HL-60 (cell line): ENCODE measurements at regions not wholly inside any gene's neighbourhood (a gene's known extent, or its start where the extent isn't known, plus 50 kb on each side); places are given as distances from the start of the nearest gene placed in this dataset.

ENCODE experiments used
- TF ChIP-seq, protein P1 (sequence below): IDR thresholded peaks from one replicate; pipeline ENCODE4 v1.5.1; 2011; ENCODE audit warnings: low read length, control low read depth, inconsistent platforms; ENCODE audit not compliant: insufficient read depth
- TF ChIP-seq, protein P2 (sequence below): IDR thresholded peaks from 2 replicates; pipeline ENCODE4 v1.6.1; 2012; ENCODE audit warnings: low read depth; ENCODE audit not compliant: insufficient replicate concordance

DNA sequence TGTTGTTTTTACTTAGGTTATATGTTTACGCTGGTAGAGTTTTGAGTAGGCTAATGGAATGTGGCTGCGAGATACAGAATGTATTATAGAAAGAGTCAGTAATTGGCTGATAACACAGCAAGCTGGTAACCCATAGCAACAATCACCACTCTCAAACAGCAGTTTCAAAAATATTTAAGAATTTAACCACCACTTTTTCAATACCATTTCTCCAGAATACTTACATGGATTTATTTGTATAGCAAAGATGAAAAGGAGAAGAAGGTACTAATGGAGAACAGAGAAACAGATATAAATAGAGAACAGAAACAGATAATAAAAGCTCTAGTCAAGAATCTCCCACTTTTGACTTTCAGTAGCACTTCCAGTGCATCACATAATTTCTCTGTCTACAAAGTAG is 188.3 kb upstream of the SLC39A10 start:
- TF ChIP-seq, protein P1, sequence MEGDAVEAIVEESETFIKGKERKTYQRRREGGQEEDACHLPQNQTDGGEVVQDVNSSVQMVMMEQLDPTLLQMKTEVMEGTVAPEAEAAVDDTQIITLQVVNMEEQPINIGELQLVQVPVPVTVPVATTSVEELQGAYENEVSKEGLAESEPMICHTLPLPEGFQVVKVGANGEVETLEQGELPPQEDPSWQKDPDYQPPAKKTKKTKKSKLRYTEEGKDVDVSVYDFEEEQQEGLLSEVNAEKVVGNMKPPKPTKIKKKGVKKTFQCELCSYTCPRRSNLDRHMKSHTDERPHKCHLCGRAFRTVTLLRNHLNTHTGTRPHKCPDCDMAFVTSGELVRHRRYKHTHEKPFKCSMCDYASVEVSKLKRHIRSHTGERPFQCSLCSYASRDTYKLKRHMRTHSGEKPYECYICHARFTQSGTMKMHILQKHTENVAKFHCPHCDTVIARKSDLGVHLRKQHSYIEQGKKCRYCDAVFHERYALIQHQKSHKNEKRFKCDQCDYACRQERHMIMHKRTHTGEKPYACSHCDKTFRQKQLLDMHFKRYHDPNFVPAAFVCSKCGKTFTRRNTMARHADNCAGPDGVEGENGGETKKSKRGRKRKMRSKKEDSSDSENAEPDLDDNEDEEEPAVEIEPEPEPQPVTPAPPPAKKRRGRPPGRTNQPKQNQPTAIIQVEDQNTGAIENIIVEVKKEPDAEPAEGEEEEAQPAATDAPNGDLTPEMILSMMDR: no peak
- TF ChIP-seq, protein P2, sequence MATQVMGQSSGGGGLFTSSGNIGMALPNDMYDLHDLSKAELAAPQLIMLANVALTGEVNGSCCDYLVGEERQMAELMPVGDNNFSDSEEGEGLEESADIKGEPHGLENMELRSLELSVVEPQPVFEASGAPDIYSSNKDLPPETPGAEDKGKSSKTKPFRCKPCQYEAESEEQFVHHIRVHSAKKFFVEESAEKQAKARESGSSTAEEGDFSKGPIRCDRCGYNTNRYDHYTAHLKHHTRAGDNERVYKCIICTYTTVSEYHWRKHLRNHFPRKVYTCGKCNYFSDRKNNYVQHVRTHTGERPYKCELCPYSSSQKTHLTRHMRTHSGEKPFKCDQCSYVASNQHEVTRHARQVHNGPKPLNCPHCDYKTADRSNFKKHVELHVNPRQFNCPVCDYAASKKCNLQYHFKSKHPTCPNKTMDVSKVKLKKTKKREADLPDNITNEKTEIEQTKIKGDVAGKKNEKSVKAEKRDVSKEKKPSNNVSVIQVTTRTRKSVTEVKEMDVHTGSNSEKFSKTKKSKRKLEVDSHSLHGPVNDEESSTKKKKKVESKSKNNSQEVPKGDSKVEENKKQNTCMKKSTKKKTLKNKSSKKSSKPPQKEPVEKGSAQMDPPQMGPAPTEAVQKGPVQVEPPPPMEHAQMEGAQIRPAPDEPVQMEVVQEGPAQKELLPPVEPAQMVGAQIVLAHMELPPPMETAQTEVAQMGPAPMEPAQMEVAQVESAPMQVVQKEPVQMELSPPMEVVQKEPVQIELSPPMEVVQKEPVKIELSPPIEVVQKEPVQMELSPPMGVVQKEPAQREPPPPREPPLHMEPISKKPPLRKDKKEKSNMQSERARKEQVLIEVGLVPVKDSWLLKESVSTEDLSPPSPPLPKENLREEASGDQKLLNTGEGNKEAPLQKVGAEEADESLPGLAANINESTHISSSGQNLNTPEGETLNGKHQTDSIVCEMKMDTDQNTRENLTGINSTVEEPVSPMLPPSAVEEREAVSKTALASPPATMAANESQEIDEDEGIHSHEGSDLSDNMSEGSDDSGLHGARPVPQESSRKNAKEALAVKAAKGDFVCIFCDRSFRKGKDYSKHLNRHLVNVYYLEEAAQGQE: no peak
